Activated naive CD4-positive, alpha-beta T cell treated with anti-CD3 and anti-CD28 coated beads for 36 hours (primary cell): ENCODE measurements at regions not wholly inside any gene's neighbourhood (a gene's known extent, or its start where the extent isn't known, plus 50 kb on each side); places are given as distances from the start of the nearest gene placed in this dataset.

ENCODE experiments used
- CTCF ChIA-PET: fragments of 350-600 bp; sonication (Branson Sonifier 250); formaldehyde crosslinking; loops from one replicate; lab custom pipeline; 2021; ENCODE audit warnings: antibody characterized with exemption; lab: Charles Lee
- DNase-seq: peaks from one replicate; pipeline ENCODE4 v3.0.0-alpha.2; 2020
- H3K27ac Mint-ChIP-seq: one replicate; pipeline ENCODE4 v1.8.0; 2021; ENCODE audit warnings: mild to moderate bottlenecking, mixed read lengths
- H3K27me3 Mint-ChIP-seq: one replicate; pipeline ENCODE4 v1.8.0; 2021; ENCODE audit warnings: low read depth, mixed read lengths
- H3K36me3 Mint-ChIP-seq: one replicate; pipeline ENCODE4 v1.8.0; 2021; ENCODE audit warnings: low read depth, mixed read lengths
- H3K4me1 Mint-ChIP-seq: one replicate; pipeline ENCODE4 v1.8.0; 2021; ENCODE audit warnings: low read depth, mixed read lengths
- H3K4me3 Mint-ChIP-seq: one replicate; pipeline ENCODE4 v1.8.0; 2021; ENCODE audit warnings: mild to moderate bottlenecking, moderate library complexity, mixed read lengths
- H3K9me3 Mint-ChIP-seq: one replicate; pipeline ENCODE4 v1.8.0; 2021; ENCODE audit warnings: mixed read lengths
- intact Hi-C: fragments of 100-400 bp; cut with micrococcal nuclease; formaldehyde crosslinking; loops from one replicate; pipeline ENCODE4 v1.15.1; 2023

- Mint-ChIP-seq H3K27ac (no peak overlapping the region), H3K4me1 (peaks cover 11% of the 10 kb centered on the region), H3K9me3 (peaks cover 13% of the 10 kb centered on the region), H3K36me3 (peaks cover 9% of the 10 kb centered on the region), H3K27me3 (no peaks in the 10 kb centered on the region), H3K4me3 (no peak overlapping the region)
- DNase-seq = no peak
- intact Hi-C loops = no loop called here
- CTCF ChIA-PET = no interaction called here
These were observed 422.3 kb downstream of the ZEB2 start for GRCh38 chr2:144097440-144098225.

GRCh38 chr2:144096531-144096930, 423.4 kb downstream of the ZEB2 start:
- CTCF ChIA-PET = no interaction called here
- intact Hi-C loops = no loop called here
- peaks cover 12% of the 10 kb centered on the region for H3K36me3 Mint-ChIP-seq
- peaks cover 11% of the 10 kb centered on the region for H3K4me1 Mint-ChIP-seq
- H3K4me3 Mint-ChIP-seq = no peak overlapping the region
- no peak for DNase-seq
- H3K27me3 Mint-ChIP-seq = no peaks in the 10 kb centered on the region
- H3K9me3 Mint-ChIP-seq = peaks cover 16% of the 10 kb centered on the region
- H3K27ac Mint-ChIP-seq = no peak overlapping the region

DNA sequence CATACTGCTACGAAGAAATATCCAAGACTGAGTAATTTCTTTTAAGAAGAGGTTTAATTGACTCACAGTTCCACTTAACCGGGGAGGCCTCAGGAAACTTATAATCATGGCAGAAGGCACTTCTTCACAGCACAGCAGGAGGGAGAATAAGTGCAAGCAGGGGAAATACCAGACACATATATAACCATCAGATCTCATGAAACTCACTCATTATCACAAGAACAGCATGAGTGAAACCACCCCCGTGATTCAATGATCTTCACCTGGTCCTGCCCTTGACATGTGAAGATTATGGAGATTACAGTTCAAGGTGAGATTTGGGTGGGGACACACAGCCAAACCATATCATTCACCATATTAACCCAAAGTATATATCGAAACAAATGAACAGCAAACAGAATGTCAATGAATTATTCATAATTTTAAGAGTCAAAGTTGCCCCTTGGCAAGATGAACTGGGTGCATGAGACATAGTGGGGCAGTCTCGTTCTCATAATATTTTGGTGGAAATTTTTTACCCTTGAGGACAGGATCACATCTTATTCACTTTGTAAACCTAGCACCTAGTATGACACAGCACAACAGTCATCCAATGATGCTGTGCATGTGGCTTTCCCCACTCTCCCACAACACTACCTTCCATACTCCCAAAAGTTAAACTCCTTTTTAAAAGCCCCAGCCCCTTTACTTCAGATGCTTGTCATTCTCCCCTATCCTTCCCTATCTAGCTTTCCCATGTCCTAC, 425.3 kb downstream of the ZEB2 start:
- Mint-ChIP-seq H3K4me1 (peaks cover 7% of the 10 kb centered on the region), H3K27ac (peak overlapping the region; percentile 37), H3K4me3 (no peak overlapping the region), H3K36me3 (peaks cover 12% of the 10 kb centered on the region), H3K27me3 (no peaks in the 10 kb centered on the region), H3K9me3 (peaks cover 17% of the 10 kb centered on the region)
- no peak for DNase-seq
- CTCF ChIA-PET = interaction anchor here (0.6 kb wide), 1 partner anchor 338 kb away, joined by 3 read pairs; no protein-coding TSS in a partner anchor
- intact Hi-C loops = no loop called here

GRCh38 chr2:144091622-144092021, 428.3 kb downstream of the ZEB2 start:
- Mint-ChIP-seq H3K9me3 (peaks cover 18% of the 10 kb centered on the region), H3K4me3 (no peak overlapping the region), H3K27me3 (no peaks in the 10 kb centered on the region), H3K36me3 (peaks cover 13% of the 10 kb centered on the region), H3K4me1 (peaks cover 9% of the 10 kb centered on the region), H3K27ac (no peak overlapping the region)
- intact Hi-C loops = no loop called here
- CTCF ChIA-PET = no interaction called here
- DNase-seq = no peak

DNA sequence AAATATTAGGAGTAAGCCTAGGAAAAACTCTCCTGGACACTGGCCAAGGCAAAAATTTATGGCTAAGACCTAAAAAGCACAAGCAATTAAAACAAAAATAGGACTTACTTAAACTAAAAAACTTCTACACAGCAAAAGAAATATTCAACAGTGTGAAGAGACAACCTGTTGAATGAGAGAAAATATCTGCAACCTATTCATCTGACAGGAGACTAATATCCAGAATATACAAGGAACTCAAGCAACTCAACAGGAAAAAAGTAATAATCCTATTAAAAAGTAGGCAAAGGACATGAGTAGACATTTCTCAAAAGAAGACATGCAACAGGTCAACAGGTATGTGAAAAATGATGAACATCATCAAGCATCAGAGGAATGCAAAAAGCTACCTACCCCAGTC, 431.1 kb downstream of the ZEB2 start:
- peaks cover 5% of the 10 kb centered on the region for H3K36me3 Mint-ChIP-seq
- CTCF ChIA-PET = no interaction called here
- intact Hi-C loops = no loop called here

DNA sequence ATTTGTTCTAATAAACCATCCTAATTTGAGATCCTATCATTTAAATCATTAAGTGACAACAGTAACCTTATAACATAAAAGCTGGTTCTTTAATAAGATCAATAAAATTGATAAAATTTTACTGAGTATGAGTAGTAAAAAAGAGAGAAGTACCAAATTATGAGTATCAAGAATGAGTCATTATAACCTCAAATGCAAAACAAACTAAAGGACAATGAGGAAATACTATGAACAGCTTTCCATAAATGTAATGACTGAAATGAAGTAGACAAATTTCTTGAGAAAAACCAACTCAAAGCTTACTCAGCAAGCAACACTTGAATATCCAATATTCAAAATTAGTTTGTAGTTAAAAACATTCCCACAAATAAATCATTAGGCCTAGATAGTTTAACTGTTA, 433.0 kb downstream of the ZEB2 start:
- Mint-ChIP-seq H3K27ac (no peak overlapping the region), H3K4me1 (peaks cover 4% of the 10 kb centered on the region), H3K9me3 (peaks cover 4% of the 10 kb centered on the region), H3K27me3 (no peaks in the 10 kb centered on the region), H3K36me3 (peaks cover 5% of the 10 kb centered on the region), H3K4me3 (no peak overlapping the region)
- CTCF ChIA-PET = no interaction called here
- intact Hi-C loops = no loop called here
- DNase-seq = no peak

More for the DNA sequence above, 431.1 kb downstream of the ZEB2 start:
- H3K4me3 Mint-ChIP-seq = no peak overlapping the region
- H3K27ac Mint-ChIP-seq = no peak overlapping the region
- H3K4me1 Mint-ChIP-seq = peaks cover 4% of the 10 kb centered on the region
- no peak for DNase-seq
- peaks cover 6% of the 10 kb centered on the region for H3K9me3 Mint-ChIP-seq
- H3K27me3 Mint-ChIP-seq = no peaks in the 10 kb centered on the region

- peaks cover 4% of the 10 kb centered on the region for H3K4me1 Mint-ChIP-seq
These were observed 434.9 kb downstream of the ZEB2 start for GRCh38 chr2:144085016-144085415.

DNA sequence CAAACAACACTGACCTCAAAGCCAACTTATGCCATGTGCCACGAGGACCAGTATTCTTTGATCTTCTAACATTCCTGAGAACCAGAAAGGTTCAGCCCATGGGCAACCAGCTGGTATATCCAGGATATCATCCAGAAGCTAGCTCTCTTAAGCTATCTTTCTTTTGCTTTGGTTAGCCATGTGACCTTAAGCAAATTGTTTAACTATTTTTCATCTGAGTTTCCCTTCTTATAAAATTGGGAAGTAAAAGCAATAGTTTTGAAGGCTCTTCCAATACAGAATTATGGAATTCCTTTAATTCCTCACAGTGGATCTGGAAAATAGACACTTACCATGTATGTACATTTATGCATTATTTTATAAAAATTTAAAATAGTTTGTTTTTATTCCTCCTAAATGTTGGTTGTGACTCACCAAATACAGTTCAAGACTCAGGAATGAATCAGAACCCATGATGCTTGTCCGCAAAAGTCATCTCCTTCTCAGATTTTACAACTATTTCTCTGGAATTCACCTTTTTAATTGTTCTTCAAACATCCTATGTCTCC, 435.7 kb downstream of the ZEB2 start:
- Mint-ChIP-seq H3K27me3 (no peaks in the 10 kb centered on the region), H3K27ac (no peak overlapping the region), H3K36me3 (peaks cover 5% of the 10 kb centered on the region), H3K9me3 (no peaks in the 10 kb centered on the region), H3K4me1 (peaks cover 4% of the 10 kb centered on the region), H3K4me3 (no peak overlapping the region)
- intact Hi-C loops = no loop called here
- DNase-seq = no peak
- CTCF ChIA-PET = no interaction called here

More at GRCh38 chr2:144085016-144085415, 434.9 kb downstream of the ZEB2 start:
- Mint-ChIP-seq H3K9me3 (peaks cover 2% of the 10 kb centered on the region), H3K27ac (no peak overlapping the region), H3K36me3 (peaks cover 5% of the 10 kb centered on the region), H3K4me3 (no peak overlapping the region), H3K27me3 (no peaks in the 10 kb centered on the region)
- intact Hi-C loops = no loop called here
- CTCF ChIA-PET = no interaction called here
- no peak for DNase-seq

- Mint-ChIP-seq H3K27ac (no peak overlapping the region), H3K4me3 (no peak overlapping the region), H3K36me3 (peaks cover 3% of the 10 kb centered on the region), H3K27me3 (no peaks in the 10 kb centered on the region), H3K4me1 (peaks cover 4% of the 10 kb centered on the region), H3K9me3 (no peaks in the 10 kb centered on the region)
- CTCF ChIA-PET = no interaction called here
- DNase-seq = no peak
- intact Hi-C loops = no loop called here
These were observed 436.7 kb downstream of the ZEB2 start for GRCh38 chr2:144083211-144083610.

GRCh38 chr2:144082777-144083176, 437.1 kb downstream of the ZEB2 start:
- H3K4me1 Mint-ChIP-seq = peaks cover 4% of the 10 kb centered on the region
- no peaks in the 10 kb centered on the region for H3K27me3 Mint-ChIP-seq
- H3K9me3 Mint-ChIP-seq = no peaks in the 10 kb centered on the region
- CTCF ChIA-PET = no interaction called here
- no peak overlapping the region for H3K4me3 Mint-ChIP-seq
- no peak overlapping the region for H3K27ac Mint-ChIP-seq
- intact Hi-C loops = no loop called here
- peaks cover 3% of the 10 kb centered on the region for H3K36me3 Mint-ChIP-seq
- DNase-seq = no peak

GRCh38 chr2:144082327-144082726, 437.6 kb downstream of the ZEB2 start:
- Mint-ChIP-seq H3K36me3 (peaks cover 3% of the 10 kb centered on the region), H3K27ac (no peak overlapping the region), H3K4me3 (no peak overlapping the region), H3K27me3 (no peaks in the 10 kb centered on the region), H3K9me3 (no peaks in the 10 kb centered on the region), H3K4me1 (peaks cover 3% of the 10 kb centered on the region)
- CTCF ChIA-PET = no interaction called here
- intact Hi-C loops = no loop called here
- no peak for DNase-seq

DNA sequence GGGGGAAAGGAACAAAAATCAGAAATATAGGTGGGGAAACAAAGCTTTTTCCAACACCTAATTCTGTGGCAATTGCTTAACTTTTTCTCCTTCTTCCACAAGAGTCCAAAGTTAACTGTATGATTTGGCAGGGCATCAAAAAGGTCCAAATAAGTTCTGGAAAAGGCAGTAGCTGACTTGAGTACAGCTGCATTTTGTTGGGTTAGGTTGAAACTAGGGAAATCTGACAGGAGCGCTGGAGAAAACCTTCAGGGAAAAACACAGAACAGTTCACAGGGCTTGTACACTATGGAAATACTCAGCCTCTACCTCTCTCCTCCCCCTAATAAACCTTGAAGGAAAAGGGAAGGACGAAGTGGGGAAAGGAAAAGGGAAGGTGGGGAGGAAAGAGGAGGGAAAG, 438.6 kb downstream of the ZEB2 start:
- peaks cover 3% of the 10 kb centered on the region for H3K36me3 Mint-ChIP-seq
- intact Hi-C loops = no loop called here
- CTCF ChIA-PET = no interaction called here
- no peak overlapping the region for H3K4me3 Mint-ChIP-seq
- no peak overlapping the region for H3K27ac Mint-ChIP-seq
- DNase-seq = no peak
- no peaks in the 10 kb centered on the region for H3K4me1 Mint-ChIP-seq
- H3K9me3 Mint-ChIP-seq = no peaks in the 10 kb centered on the region
- no peaks in the 10 kb centered on the region for H3K27me3 Mint-ChIP-seq
